PC-3 (cell line): ENCODE measurements at regions not wholly inside any gene's neighbourhood (a gene's known extent, or its start where the extent isn't known, plus 50 kb on each side); places are given as distances from the start of the nearest gene placed in this dataset.

ENCODE experiments used
- ATAC-seq: fragments of 200-7000 bp; cut with Tn5 transposase; 2 replicates; pipeline ENCODE4 v1.9.1; 2020; ENCODE audit warnings: mild to moderate bottlenecking, moderate library complexity
- BruUV-seq: library from RNA; stranded (reverse); fragments of 400-500 nt; replicated peaks from 2 replicates; lab custom pipeline; 2021; lab: Mats Ljungman, UMichigan
- CTCF ChIA-PET: fragments of 300-600 bp; sonication (Branson Sonifier 250); formaldehyde crosslinking; loops from one replicate; lab custom pipeline; 2022; ENCODE audit warnings: antibody characterized with exemption; lab: Charles Lee
- POLR2A ChIA-PET: fragments of 300-600 bp; sonication (Branson Sonifier 250); formaldehyde crosslinking; loops from one replicate; lab custom pipeline; 2022; ENCODE audit warnings: antibody characterized with exemption; ENCODE audit not compliant: unreplicated experiment; lab: Charles Lee
- DNase-seq: peaks from one replicate; pipeline ENCODE4 v3.0.0-alpha.2; 2015
- H2AFZ ChIP-seq: fragments of 300-600 bp; sonication (generic); 2 replicates; pipeline ENCODE4 v1.6.0; 2016; ENCODE audit warnings: antibody characterized with exemption, low read length
- H3F3A ChIP-seq: fragments of 300-600 bp; sonication (generic); one replicate; pipeline ENCODE4 v1.6.0; 2017; ENCODE audit warnings: antibody characterized with exemption, low read length, control low read depth, mild to moderate bottlenecking; ENCODE audit not compliant: unreplicated experiment
- H3K27ac ChIP-seq: fragments of 300-600 bp; sonication (generic); 2 replicates; pipeline ENCODE4 v1.5.1; 2016; ENCODE audit warnings: mild to moderate bottlenecking, low read length
- H3K27me3 ChIP-seq: fragments of 300-600 bp; sonication (generic); 2 replicates; pipeline ENCODE4 v1.6.1; 2016; ENCODE audit warnings: low read length, mixed read lengths
- H3K36me3 ChIP-seq: fragments of 300-600 bp; sonication (generic); 2 replicates; pipeline ENCODE4 v1.6.1; 2016; ENCODE audit warnings: low read depth, mixed run types, low read length, mixed read lengths
- H3K4me1 ChIP-seq: fragments of 300-600 bp; sonication (generic); 2 replicates; pipeline ENCODE4 v1.5.1; 2016; ENCODE audit warnings: low read length; ENCODE audit not compliant: insufficient read depth
- H3K4me2 ChIP-seq: fragments of 300-600 bp; sonication (generic); 2 replicates; pipeline ENCODE4 v1.6.0; 2016; ENCODE audit warnings: low read length
- H3K4me3 ChIP-seq: fragments of 300-600 bp; sonication (generic); 2 replicates; pipeline ENCODE4 v1.5.1; 2016; ENCODE audit warnings: mild to moderate bottlenecking, low read length, mixed read lengths
- H3K79me2 ChIP-seq: fragments of 300-600 bp; sonication (generic); 2 replicates; pipeline ENCODE4 v1.6.1; 2017; ENCODE audit warnings: low read length, mixed read lengths
- H3K9ac ChIP-seq: fragments of 300-600 bp; sonication (generic); 2 replicates; pipeline ENCODE4 v1.6.0; 2016; ENCODE audit warnings: mild to moderate bottlenecking, low read length
- H3K9me2 ChIP-seq: fragments of 300-600 bp; sonication (generic); replicated peaks from 2 replicates; pipeline ENCODE4 v1.6.1; 2016; ENCODE audit warnings: mixed run types, low read length, mixed read lengths
- H3K9me3 ChIP-seq: fragments of 300-600 bp; sonication (generic); 2 replicates; pipeline ENCODE4 v1.6.1; 2016; ENCODE audit warnings: low read length, mixed read lengths
- H4K20me1 ChIP-seq: fragments of 300-600 bp; sonication (generic); 2 replicates; pipeline ENCODE4 v1.6.1; 2016; ENCODE audit warnings: low read length, mixed read lengths
- EZH2 ChIP-seq: fragments of 300-600 bp; sonication (generic); IDR thresholded peaks from one replicate; pipeline ENCODE4 v1.6.1; 2017; ENCODE audit warnings: antibody characterized with exemption, mild to moderate bottlenecking, low read length; ENCODE audit not compliant: unreplicated experiment
- EZH2phosphoT487 ChIP-seq: fragments of 300-600 bp; sonication (generic); IDR thresholded peaks from 2 replicates; pipeline ENCODE4 v1.6.1; 2018; ENCODE audit warnings: mild to moderate bottlenecking, antibody characterized with exemption, low read length, borderline replicate concordance
- intact Hi-C: fragments of 100-400 bp; cut with micrococcal nuclease; formaldehyde crosslinking; loops from 2 replicates; pipeline ENCODE4 v1.9.0; 2023
- TF ChIP-seq, protein P1 (sequence below): fragments of 300-600 bp; sonication (generic); conservative IDR thresholded peaks from 2 replicates; pipeline ENCODE4 v1.5.1; 2017; ENCODE audit warnings: antibody characterized with exemption, low read depth, mild to moderate bottlenecking, low read length

GRCh38 chr3:66104535-66104934 is 65.8 kb upstream of the MAGI1 start:
- no peaks in the 10 kb centered on the region for H3F3A ChIP-seq
- H4K20me1 ChIP-seq, result no peaks in the 10 kb centered on the region
- no peak for TF ChIP-seq EZH2
- TF ChIP-seq, protein P1, sequence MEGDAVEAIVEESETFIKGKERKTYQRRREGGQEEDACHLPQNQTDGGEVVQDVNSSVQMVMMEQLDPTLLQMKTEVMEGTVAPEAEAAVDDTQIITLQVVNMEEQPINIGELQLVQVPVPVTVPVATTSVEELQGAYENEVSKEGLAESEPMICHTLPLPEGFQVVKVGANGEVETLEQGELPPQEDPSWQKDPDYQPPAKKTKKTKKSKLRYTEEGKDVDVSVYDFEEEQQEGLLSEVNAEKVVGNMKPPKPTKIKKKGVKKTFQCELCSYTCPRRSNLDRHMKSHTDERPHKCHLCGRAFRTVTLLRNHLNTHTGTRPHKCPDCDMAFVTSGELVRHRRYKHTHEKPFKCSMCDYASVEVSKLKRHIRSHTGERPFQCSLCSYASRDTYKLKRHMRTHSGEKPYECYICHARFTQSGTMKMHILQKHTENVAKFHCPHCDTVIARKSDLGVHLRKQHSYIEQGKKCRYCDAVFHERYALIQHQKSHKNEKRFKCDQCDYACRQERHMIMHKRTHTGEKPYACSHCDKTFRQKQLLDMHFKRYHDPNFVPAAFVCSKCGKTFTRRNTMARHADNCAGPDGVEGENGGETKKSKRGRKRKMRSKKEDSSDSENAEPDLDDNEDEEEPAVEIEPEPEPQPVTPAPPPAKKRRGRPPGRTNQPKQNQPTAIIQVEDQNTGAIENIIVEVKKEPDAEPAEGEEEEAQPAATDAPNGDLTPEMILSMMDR, result no peak
- TF ChIP-seq EZH2phosphoT487, result no peak
- POLR2A ChIA-PET, result no interaction called here
- H3K4me3 ChIP-seq, result no peak overlapping the region
- H2AFZ ChIP-seq, result no peak overlapping the region
- no peaks in the 10 kb centered on the region for H3K9me3 ChIP-seq
- DNase-seq (no peak), ATAC-seq (no peak)
- H3K27ac ChIP-seq, result no peak overlapping the region
- no peaks in the 10 kb centered on the region for H3K4me1 ChIP-seq
- intact Hi-C loops, result no loop called here
- BruUV-seq, result no TSS peak
- no peaks in the 10 kb centered on the region for H3K36me3 ChIP-seq
- no peaks in the 10 kb centered on the region for H3K9me2 ChIP-seq
- no peak overlapping the region for H3K4me2 ChIP-seq
- CTCF ChIA-PET, result no interaction called here
- no peaks in the 10 kb centered on the region for H3K27me3 ChIP-seq
- H3K9ac ChIP-seq, result no peak overlapping the region
- no peaks in the 10 kb centered on the region for H3K79me2 ChIP-seq

DNA sequence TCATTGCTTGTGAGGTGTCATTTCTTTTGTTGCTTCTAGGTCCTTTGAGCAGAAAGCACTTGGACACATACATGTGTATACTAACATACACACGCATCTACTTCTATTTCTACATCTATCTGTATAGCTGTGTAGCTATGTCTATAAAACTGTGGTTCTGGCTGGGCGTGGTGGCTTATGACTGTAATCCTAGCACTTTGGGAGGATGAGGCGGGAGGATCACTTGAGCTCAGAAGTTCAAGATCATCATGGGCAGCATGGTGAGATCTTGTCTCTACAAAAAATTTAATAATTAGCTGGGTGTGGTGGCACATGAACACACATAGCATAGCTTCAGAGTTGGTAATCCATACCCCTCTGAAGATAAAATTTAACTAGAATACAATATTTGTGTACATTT is 65.0 kb upstream of the MAGI1 start:
- Histone ChIP-seq H3K36me3 (no peaks in the 10 kb centered on the region), H3F3A (no peaks in the 10 kb centered on the region), H4K20me1 (no peaks in the 10 kb centered on the region), H3K9me3 (no peaks in the 10 kb centered on the region), H3K9me2 (no peaks in the 10 kb centered on the region), H3K79me2 (no peaks in the 10 kb centered on the region), H3K27ac (no peak overlapping the region), H2AFZ (no peak overlapping the region), H3K4me3 (no peak overlapping the region), H3K27me3 (no peaks in the 10 kb centered on the region), H3K9ac (no peak overlapping the region), H3K4me1 (no peaks in the 10 kb centered on the region), H3K4me2 (no peak overlapping the region)
- POLR2A ChIA-PET, result no interaction called here
- CTCF ChIA-PET, result no interaction called here
- intact Hi-C loops, result no loop called here
- no peak for ATAC-seq
- no peak for DNase-seq
- no TSS peak for BruUV-seq
- TF ChIP-seq EZH2 (no peak), EZH2phosphoT487 (no peak)
- TF ChIP-seq, protein P1, result no peak

GRCh38 chr3:66101901-66102300 is 63.2 kb upstream of the MAGI1 start:
- Histone ChIP-seq H3K4me1 (no peaks in the 10 kb centered on the region), H2AFZ (no peak overlapping the region), H3K4me2 (no peak overlapping the region), H3K36me3 (no peaks in the 10 kb centered on the region), H3K27me3 (no peaks in the 10 kb centered on the region), H3K4me3 (no peak overlapping the region), H3F3A (no peaks in the 10 kb centered on the region), H3K9ac (no peak overlapping the region), H3K9me2 (no peaks in the 10 kb centered on the region), H3K27ac (no peak overlapping the region), H3K9me3 (no peaks in the 10 kb centered on the region), H4K20me1 (no peaks in the 10 kb centered on the region), H3K79me2 (no peaks in the 10 kb centered on the region)
- CTCF ChIA-PET, result no interaction called here
- TF ChIP-seq, protein P1, result no peak
- TF ChIP-seq EZH2, result no peak
- TF ChIP-seq EZH2phosphoT487, result no peak
- BruUV-seq, result no TSS peak
- intact Hi-C loops, result no loop called here
- ATAC-seq, result no peak
- no peak for DNase-seq
- POLR2A ChIA-PET, result no interaction called here
